Hematopoietic multipotent progenitor cell treated with erythropoietin and hydrocortisone succinate and interleukin-3 and kit ligand, for 6 days (in vitro differentiated cells): ENCODE measurements at regions not wholly inside any gene's neighbourhood (a gene's known extent, or its start where the extent isn't known, plus 50 kb on each side); places are given as distances from the start of the nearest gene placed in this dataset.
"Not testable (repeated sequence)": the region's sequence is repeated elsewhere in the genome, so short reads cannot be mapped to it uniquely, and the experiment has no call there.

Experiments
- DNase-seq: peaks from one replicate; pipeline ENCODE4 v3.0.0-alpha.2; 2015

- DNase-seq, result no peak
Observed at GRCh38 chr1:199245946-199246345, 607.1 kb downstream of the PTPRC start.

GRCh38 chr1:199246716-199247115 lies 607.9 kb downstream of the PTPRC start:
- DNase-seq, result no peak

GRCh38 chr1:199247891-199248290 lies 609.1 kb downstream of the PTPRC start:
- no peak for DNase-seq

GRCh38 chr1:199254040-199254439 lies 615.2 kb downstream of the PTPRC start:
- not testable (repeated sequence) for DNase-seq

- DNase-seq, result no peak
Observed at GRCh38 chr1:199261328-199261727, 622.5 kb downstream of the PTPRC start.

GRCh38 chr1:199264283-199264682 lies 625.4 kb downstream of the PTPRC start:
- DNase-seq, result no peak

GRCh38 chr1:199264911-199265310 lies 626.1 kb downstream of the PTPRC start:
- no peak for DNase-seq

GRCh38 chr1:199265319-199265718 lies 626.5 kb downstream of the PTPRC start:
- DNase-seq, result no peak

GRCh38 chr1:199269241-199269640 lies 630.4 kb downstream of the PTPRC start:
- DNase-seq, result no peak

- DNase-seq, result no peak
Observed at GRCh38 chr1:199272139-199272544, 633.3 kb downstream of the PTPRC start.

- no peak for DNase-seq
Observed at GRCh38 chr1:199272628-199273086, 633.8 kb downstream of the PTPRC start.

- no peak for DNase-seq
Observed at GRCh38 chr1:199273837-199274379, 635.1 kb downstream of the PTPRC start.

- peak; percentile 39 for DNase-seq
Observed at GRCh38 chr1:199279067-199279466, 640.2 kb downstream of the PTPRC start.

- DNase-seq, result no peak
Observed at GRCh38 chr1:199279872-199280645, 641.2 kb downstream of the PTPRC start.

- DNase-seq, result peak; percentile 38
Observed at GRCh38 chr1:199282751-199283305, 644.0 kb downstream of the PTPRC start.

- DNase-seq, result no peak
Observed at GRCh38 chr1:199283794-199284193, 645.0 kb downstream of the PTPRC start.

- DNase-seq, result no peak
Observed at GRCh38 chr1:199287206-199287605, 648.4 kb downstream of the PTPRC start.

GRCh38 chr1:199287647-199288046 lies 648.8 kb downstream of the PTPRC start:
- no peak for DNase-seq

- DNase-seq, result no peak
Observed at GRCh38 chr1:199290186-199290585, 651.3 kb downstream of the PTPRC start.

- no peak for DNase-seq
Observed at GRCh38 chr1:199291022-199291740, 652.3 kb downstream of the PTPRC start.

GRCh38 chr1:199292896-199293295 lies 654.1 kb downstream of the PTPRC start:
- DNase-seq, result no peak

GRCh38 chr1:199295107-199295506 lies 656.3 kb downstream of the PTPRC start:
- DNase-seq, result no peak

- DNase-seq, result no peak
Observed at GRCh38 chr1:199297174-199297573, 658.3 kb downstream of the PTPRC start.

GRCh38 chr1:199297887-199298286 lies 659.0 kb downstream of the PTPRC start:
- no peak for DNase-seq
